ENCODE measurements at regions not wholly inside any gene's neighbourhood (a gene's known extent, or its start where the extent isn't known, plus 50 kb on each side); places are given as distances from the start of the nearest gene placed in this dataset.

GRCh38 chr18:43507842-43508481 is 230.7 kb upstream of the SYT4 start:
- H3K4me3 Mint-ChIP-seq (ENCODE audit: unreplicated experiment), result no peak overlapping the region
- peaks cover 1% of the 10 kb centered on the region for H3K27me3 Mint-ChIP-seq (ENCODE audit: low read depth)
- H3K36me3 Mint-ChIP-seq (ENCODE audit: low read depth), result no peaks in the 10 kb centered on the region
- no peaks in the 10 kb centered on the region for H3K4me1 Mint-ChIP-seq (ENCODE audit: low read depth)
- no peak for TF ChIP-seq CTCF (IDR thresholded peaks at IDR 0.05)
- no peak for DNase-seq (ENCODE audit: low spot score)
- peaks cover 38% of the 10 kb centered on the region for H3K9me3 Mint-ChIP-seq (ENCODE audit: low read depth)
- no peak overlapping the region for H3K27ac Mint-ChIP-seq (ENCODE audit: unreplicated experiment)

GRCh38 chr18:43514747-43515146 is 237.5 kb upstream of the SYT4 start:
- Mint-ChIP-seq H3K9me3 (ENCODE audit: low read depth) (peaks cover 16% of the 10 kb centered on the region), H3K36me3 (ENCODE audit: low read depth) (no peaks in the 10 kb centered on the region), H3K27me3 (ENCODE audit: low read depth) (peaks cover 9% of the 10 kb centered on the region), H3K4me3 (ENCODE audit: unreplicated experiment) (no peak overlapping the region), H3K4me1 (ENCODE audit: low read depth) (no peaks in the 10 kb centered on the region), H3K27ac (ENCODE audit: unreplicated experiment) (no peak overlapping the region)
- no peak for DNase-seq (ENCODE audit: low spot score)
- TF ChIP-seq CTCF (IDR thresholded peaks at IDR 0.05), result no peak

- H3K27me3 Mint-ChIP-seq (ENCODE audit: low read depth), result peaks cover 9% of the 10 kb centered on the region
- no peak overlapping the region for H3K4me3 Mint-ChIP-seq (ENCODE audit: unreplicated experiment)
- no peaks in the 10 kb centered on the region for H3K4me1 Mint-ChIP-seq (ENCODE audit: low read depth)
- no peaks in the 10 kb centered on the region for H3K36me3 Mint-ChIP-seq (ENCODE audit: low read depth)
- DNase-seq (ENCODE audit: low spot score), result no peak
- no peak overlapping the region for H3K27ac Mint-ChIP-seq (ENCODE audit: unreplicated experiment)
- TF ChIP-seq CTCF (IDR thresholded peaks at IDR 0.05), result no peak
- peaks cover 14% of the 10 kb centered on the region for H3K9me3 Mint-ChIP-seq (ENCODE audit: low read depth)
Measured at GRCh38 chr18:43515481-43515880, 238.2 kb upstream of the SYT4 start.

- Mint-ChIP-seq H3K36me3 (ENCODE audit: low read depth) (no peaks in the 10 kb centered on the region), H3K4me1 (ENCODE audit: low read depth) (peaks cover 16% of the 10 kb centered on the region), H3K27me3 (ENCODE audit: low read depth) (no peaks in the 10 kb centered on the region), H3K4me3 (ENCODE audit: unreplicated experiment) (no peak overlapping the region), H3K27ac (ENCODE audit: unreplicated experiment) (no peak overlapping the region), H3K9me3 (ENCODE audit: low read depth) (no peaks in the 10 kb centered on the region)
- no peak for TF ChIP-seq CTCF (IDR thresholded peaks at IDR 0.05)
- no peak for DNase-seq (ENCODE audit: low spot score)
Measured at GRCh38 chr18:43524260-43524659, 247.0 kb upstream of the SYT4 start.

GRCh38 chr18:43525169-43525568 is 247.9 kb upstream of the SYT4 start:
- peaks cover 16% of the 10 kb centered on the region for H3K4me1 Mint-ChIP-seq (ENCODE audit: low read depth)
- no peaks in the 10 kb centered on the region for H3K36me3 Mint-ChIP-seq (ENCODE audit: low read depth)
- H3K4me3 Mint-ChIP-seq (ENCODE audit: unreplicated experiment), result no peak overlapping the region
- H3K27me3 Mint-ChIP-seq (ENCODE audit: low read depth), result no peaks in the 10 kb centered on the region
- no peak for DNase-seq (ENCODE audit: low spot score)
- TF ChIP-seq CTCF (IDR thresholded peaks at IDR 0.05), result no peak
- H3K27ac Mint-ChIP-seq (ENCODE audit: unreplicated experiment), result no peak overlapping the region
- no peaks in the 10 kb centered on the region for H3K9me3 Mint-ChIP-seq (ENCODE audit: low read depth)

All from chondrocyte (in vitro differentiated cells).